GM21360 (cell line): ENCODE measurements at regions not wholly inside any gene's neighbourhood (a gene's known extent, or its start where the extent isn't known, plus 50 kb on each side); places are given as distances from the start of the nearest gene placed in this dataset.
"Not testable (repeated sequence)": the region's sequence is repeated elsewhere in the genome, so short reads cannot be mapped to it uniquely, and the experiment has no call there.

Experiments
- ATAC-seq: cut with Tn5 transposase; IDR thresholded peaks from one replicate; pipeline ENCODE4 v1.9.1; 2021; ENCODE audit warnings: mild to moderate bottlenecking, moderate library complexity; ENCODE audit not compliant: unreplicated experiment

GRCh38 chr18:41639218-41639617 lies 315.8 kb upstream of the PIK3C3 start:
- ATAC-seq = no peak

GRCh38 chr18:41631723-41632285 lies 323.2 kb upstream of the PIK3C3 start:
- not testable (repeated sequence) for ATAC-seq

- no peak for ATAC-seq
These were observed 324.7 kb upstream of the PIK3C3 start for GRCh38 chr18:41630232-41630886.

GRCh38 chr18:41624460-41624859 lies 330.6 kb upstream of the PIK3C3 start:
- no peak for ATAC-seq

- no peak for ATAC-seq
These were observed 333.9 kb upstream of the PIK3C3 start for GRCh38 chr18:41621177-41621576.

- no peak for ATAC-seq
These were observed 336.9 kb upstream of the PIK3C3 start for GRCh38 chr18:41618147-41618546.

- no peak for ATAC-seq
These were observed 337.4 kb upstream of the PIK3C3 start for GRCh38 chr18:41617647-41618046.

- no peak for ATAC-seq
These were observed 341.9 kb upstream of the PIK3C3 start for GRCh38 chr18:41613003-41613609.

GRCh38 chr18:41604964-41605363 lies 350.1 kb upstream of the PIK3C3 start:
- no peak for ATAC-seq

GRCh38 chr18:41602034-41602433 lies 353.0 kb upstream of the PIK3C3 start:
- no peak for ATAC-seq

GRCh38 chr18:41600693-41601391 lies 354.2 kb upstream of the PIK3C3 start:
- no peak for ATAC-seq

GRCh38 chr18:41599466-41599865 lies 355.6 kb upstream of the PIK3C3 start:
- no peak for ATAC-seq

- ATAC-seq = no peak
These were observed 360.5 kb upstream of the PIK3C3 start for GRCh38 chr18:41594582-41594981.

- no peak for ATAC-seq
These were observed 361.8 kb upstream of the PIK3C3 start for GRCh38 chr18:41593171-41593675.

- no peak for ATAC-seq
These were observed 367.1 kb upstream of the PIK3C3 start for GRCh38 chr18:41587976-41588375.

GRCh38 chr18:41585512-41585911 lies 369.5 kb upstream of the PIK3C3 start:
- no peak for ATAC-seq

GRCh38 chr18:41579185-41579584 lies 375.8 kb upstream of the PIK3C3 start:
- no peak for ATAC-seq

- ATAC-seq = no peak
These were observed 377.5 kb upstream of the PIK3C3 start for GRCh38 chr18:41577529-41577928.

GRCh38 chr18:41576643-41577042 lies 378.4 kb upstream of the PIK3C3 start:
- ATAC-seq = no peak

- ATAC-seq = no peak
These were observed 385.2 kb upstream of the PIK3C3 start for GRCh38 chr18:41569867-41570266.

- ATAC-seq = no peak
These were observed 393.1 kb upstream of the PIK3C3 start for GRCh38 chr18:41561961-41562360.

- no peak for ATAC-seq
These were observed 396.3 kb upstream of the PIK3C3 start for GRCh38 chr18:41558715-41559114.
